NCI-H226 (cell line): ENCODE measurements at regions not wholly inside any gene's neighbourhood (a gene's known extent, or its start where the extent isn't known, plus 50 kb on each side); places are given as distances from the start of the nearest gene placed in this dataset.
"Not testable (repeated sequence)": the region's sequence is repeated elsewhere in the genome, so short reads cannot be mapped to it uniquely, and the experiment has no call there.

Experiments
- DNase-seq: peaks from one replicate; pipeline ENCODE4 v3.0.0-alpha.2; 2015

DNA sequence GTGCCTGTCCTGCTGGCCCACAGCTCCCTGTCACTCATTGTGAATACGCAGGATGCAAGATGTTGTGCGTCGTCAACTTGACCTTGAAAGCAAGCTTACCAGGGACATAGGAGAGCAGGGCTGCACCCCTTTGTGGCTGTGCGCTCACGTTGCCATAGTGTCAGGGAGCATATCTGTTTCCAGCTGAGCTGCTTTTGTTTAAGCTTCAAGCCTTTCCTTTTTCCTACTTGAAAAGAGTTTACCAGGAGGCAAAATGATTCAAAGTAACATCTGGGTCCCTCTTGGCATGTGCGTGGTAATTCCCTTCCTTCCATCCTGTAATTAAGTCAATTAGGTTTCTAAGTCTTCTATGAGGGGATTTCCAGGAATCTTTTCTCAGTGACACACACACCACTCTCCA lies 537.1 kb downstream of the AJAP1 start:
- no peak for DNase-seq

- DNase-seq: no peak
Measured at GRCh38 chr1:5189384-5189783, 535.0 kb downstream of the AJAP1 start.

GRCh38 chr1:5165762-5166161 lies 511.4 kb downstream of the AJAP1 start:
- DNase-seq: no peak

GRCh38 chr1:5164158-5164557 lies 509.7 kb downstream of the AJAP1 start:
- DNase-seq: no peak

DNA sequence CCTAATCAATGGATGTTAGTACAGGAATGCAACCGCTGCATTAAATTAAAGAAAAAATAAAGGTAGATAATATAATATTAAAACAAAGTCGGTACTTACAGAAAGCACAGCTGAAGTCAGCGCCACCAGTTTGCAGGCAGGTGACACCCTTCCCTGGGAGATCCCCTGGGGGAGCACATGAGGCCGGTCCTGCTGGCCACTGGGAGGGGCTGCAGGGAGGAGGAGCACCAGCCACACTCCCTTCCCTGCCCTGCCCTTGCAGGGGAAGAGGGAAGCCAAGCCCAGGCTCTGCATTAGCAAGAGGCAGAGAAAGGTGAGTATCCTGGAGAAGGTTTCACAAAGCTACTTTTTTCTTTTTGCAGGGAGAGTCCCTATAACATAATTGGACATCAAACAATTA lies 507.0 kb downstream of the AJAP1 start:
- DNase-seq: no peak

- no peak for DNase-seq
Measured at GRCh38 chr1:5157175-5157574, 502.8 kb downstream of the AJAP1 start.

DNA sequence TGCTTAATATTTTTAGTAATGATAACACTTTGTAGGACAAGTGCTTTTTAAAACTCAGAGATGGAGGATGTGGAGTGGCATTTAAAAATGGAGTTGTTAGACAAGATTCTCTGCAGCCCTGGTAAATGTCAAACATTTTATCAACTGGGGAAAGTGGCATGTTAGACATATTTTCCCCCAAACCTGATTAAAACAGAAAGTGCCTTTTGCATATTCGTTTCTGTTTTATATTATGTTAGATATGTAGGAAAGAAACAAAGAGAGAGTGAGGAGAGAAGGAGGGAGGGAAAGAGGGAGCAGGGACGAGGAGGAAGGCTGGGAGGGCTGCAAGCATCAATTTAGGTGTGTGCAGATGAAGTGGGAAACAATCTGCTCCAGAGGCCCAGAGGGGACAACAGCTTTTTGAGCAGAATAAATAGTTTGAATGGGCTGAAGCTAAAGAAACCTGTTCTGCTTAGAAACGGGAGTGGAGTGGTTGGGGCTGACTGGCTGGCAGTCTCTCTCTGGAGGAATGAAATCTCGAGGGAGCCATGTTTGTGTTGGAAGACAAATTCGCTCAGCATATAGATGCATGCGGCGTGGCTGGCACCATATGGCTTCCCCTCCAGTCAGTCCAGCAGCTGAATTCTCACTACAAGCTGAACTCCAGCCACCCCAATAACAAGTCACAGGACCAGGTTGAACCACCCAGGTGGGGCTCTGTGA lies 502.2 kb downstream of the AJAP1 start:
- DNase-seq: no peak

GRCh38 chr1:5151511-5151910 lies 497.1 kb downstream of the AJAP1 start:
- DNase-seq: no peak

DNA sequence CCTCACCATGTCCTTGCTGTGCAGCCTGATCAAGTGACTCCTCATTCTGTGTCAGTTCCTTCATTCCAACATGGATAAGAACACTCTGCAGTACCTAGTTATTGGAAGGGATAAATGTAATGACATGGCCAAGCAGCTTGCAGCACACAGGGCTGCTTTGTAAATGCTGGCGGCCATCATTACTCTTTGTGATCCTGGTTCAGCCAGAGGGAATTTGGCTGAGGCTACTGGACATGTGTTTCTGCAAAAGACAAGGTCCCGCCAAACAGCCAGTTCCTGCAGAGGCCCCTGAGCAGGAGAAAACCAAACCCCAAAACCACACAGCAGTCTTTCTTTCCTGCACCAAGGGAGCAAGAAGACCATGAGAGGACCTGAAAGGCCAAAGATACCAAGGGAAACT lies 495.8 kb downstream of the AJAP1 start:
- no peak for DNase-seq

GRCh38 chr1:5147806-5148205 lies 493.4 kb downstream of the AJAP1 start:
- no peak for DNase-seq

DNA sequence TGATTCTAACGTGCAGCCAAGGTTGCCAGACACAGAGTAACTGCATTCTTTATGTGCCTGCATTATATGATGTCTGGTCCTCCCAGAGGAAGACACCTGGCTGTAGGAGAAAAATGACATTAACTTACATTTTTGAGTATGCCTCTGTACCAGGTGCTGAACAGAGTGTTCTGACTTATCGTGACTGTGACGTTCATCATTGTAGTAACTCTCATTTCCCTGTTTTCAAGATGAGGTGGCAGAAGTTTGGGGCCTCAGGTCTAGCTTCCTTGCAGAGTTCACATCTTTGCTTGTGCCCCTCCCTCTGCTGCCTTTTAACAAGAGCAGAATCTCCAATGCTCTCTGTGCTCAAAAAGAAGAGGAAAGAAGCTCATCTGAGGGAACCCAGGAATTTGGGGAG lies 488.0 kb downstream of the AJAP1 start:
- DNase-seq: no peak

- DNase-seq: no peak
Measured at GRCh38 chr1:5141750-5142149, 487.3 kb downstream of the AJAP1 start.

GRCh38 chr1:5140962-5141361 lies 486.6 kb downstream of the AJAP1 start:
- DNase-seq: no peak

DNA sequence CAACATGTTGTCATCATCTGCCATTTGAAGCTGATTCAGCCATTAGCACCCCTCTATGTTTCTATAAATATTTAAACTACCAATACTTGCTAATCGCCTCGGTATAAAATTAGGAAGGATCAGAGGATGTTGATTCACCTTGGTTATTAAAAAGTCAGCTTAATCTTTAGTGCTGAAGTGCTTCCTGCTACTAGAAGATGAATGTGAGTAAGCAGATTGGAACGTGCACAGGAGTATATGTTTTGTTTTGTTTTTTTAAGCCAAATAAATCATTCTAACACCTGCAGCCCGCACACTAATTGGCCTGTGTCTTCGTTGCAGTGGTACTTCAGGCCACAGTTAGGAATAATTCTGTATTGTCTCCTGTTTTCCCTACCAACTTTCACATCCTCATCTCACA lies 485.7 kb downstream of the AJAP1 start:
- no peak for DNase-seq

GRCh38 chr1:5129746-5130355 lies 475.4 kb downstream of the AJAP1 start:
- DNase-seq: no peak

- DNase-seq: no peak
Measured at GRCh38 chr1:5125208-5125607, 470.8 kb downstream of the AJAP1 start.

GRCh38 chr1:5120559-5120958 lies 466.1 kb downstream of the AJAP1 start:
- no peak for DNase-seq

DNA sequence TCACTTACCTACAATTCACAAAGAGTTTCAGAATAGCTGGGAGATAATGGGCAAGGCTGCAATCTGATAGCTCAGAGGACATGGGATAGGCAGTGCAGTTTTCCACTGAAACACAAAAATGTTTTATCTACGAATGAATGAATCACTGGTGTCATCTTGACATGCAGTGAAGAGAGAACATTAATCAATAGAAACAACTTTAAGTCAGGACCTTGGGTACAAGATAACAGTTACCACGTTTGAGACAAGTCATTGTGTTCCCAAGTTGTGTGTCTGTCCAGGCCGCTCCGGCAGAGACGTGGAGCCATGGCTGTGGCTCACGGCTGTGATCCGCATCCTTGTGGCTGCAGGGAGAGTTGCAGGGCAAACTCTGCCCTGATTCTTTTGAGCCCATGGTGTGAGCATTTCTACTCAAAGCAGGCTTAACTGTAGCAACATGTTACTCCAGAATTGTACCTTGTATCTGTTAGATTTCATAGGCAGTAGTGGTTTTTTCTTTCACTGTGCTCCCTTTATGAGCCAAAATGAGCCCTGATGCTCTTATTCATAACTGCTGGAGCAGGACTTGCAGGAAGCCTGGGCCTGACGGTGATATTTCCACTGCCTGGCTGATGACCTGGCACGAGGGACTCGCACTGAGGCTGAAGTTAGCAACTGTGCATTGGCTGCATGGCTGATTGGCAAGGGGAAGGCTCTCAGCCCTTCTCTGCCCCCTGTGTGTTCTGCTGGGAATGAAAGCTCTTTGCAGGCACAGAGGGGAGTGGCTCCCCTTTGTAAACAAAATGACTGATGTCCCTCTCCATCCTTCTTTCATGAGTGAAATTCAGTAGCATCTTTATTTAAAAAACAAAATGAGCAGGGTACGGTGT lies 465.2 kb downstream of the AJAP1 start:
- no peak for DNase-seq

GRCh38 chr1:5118771-5119170 lies 464.4 kb downstream of the AJAP1 start:
- not testable (repeated sequence) for DNase-seq

- not testable (repeated sequence) for DNase-seq
Measured at GRCh38 chr1:5118292-5118691, 463.9 kb downstream of the AJAP1 start.

DNA sequence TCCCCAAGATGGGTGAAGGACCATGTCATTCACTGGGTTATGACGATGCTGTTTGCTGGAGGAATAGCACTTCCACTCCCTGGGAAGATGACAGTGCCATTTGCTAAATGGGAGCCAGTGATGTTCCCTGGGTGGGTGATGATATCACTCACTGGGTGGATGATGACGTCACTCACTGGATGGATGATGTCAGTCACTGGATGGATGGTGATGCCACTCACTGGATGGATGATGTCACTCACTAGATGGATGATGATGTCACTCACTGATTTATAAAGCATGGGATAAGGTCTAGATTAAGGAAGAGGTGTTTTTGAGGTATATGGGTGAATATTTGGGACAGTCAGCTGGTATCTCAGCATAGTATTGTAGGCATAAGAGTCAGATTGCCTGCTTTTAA lies 457.2 kb downstream of the AJAP1 start:
- DNase-seq: no peak

DNA sequence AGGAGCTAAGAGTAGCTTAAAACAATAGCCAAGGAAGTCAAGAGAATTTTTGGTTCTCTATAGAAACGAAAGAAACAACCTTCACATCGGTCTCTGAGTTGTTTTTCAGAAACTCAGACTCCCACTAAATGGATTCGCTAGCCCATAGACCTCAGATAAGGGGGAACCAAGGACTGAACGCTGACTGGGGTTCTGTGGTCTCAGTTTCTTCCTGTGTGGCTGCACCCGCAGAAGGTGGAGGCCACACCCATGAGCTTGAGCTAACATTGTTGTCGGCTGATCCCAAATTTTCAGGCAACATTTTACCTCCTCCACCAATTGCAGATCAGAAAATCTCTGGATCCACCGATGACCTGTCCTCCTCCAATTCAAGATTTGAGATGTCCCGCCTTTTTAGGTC lies 456.1 kb downstream of the AJAP1 start:
- no peak for DNase-seq

DNA sequence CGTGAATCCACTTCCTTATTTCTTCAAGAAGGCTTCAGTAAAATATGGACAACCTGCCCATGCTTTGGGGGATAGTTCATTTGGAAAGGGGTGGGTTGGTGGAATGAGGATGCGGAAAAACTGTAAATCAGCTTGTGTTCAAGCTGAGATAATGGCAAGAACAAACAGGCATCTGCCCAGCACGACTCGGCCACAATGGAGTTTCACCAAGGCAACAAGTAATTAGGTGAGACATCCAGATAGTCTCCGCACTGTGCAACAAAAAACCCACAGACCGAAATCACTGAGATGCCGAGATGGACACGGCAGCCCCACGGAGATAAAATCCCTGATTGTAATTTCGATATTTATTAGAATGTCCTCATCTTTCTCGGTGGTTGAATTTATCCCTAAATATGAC lies 455.2 kb downstream of the AJAP1 start:
- DNase-seq: no peak

DNA sequence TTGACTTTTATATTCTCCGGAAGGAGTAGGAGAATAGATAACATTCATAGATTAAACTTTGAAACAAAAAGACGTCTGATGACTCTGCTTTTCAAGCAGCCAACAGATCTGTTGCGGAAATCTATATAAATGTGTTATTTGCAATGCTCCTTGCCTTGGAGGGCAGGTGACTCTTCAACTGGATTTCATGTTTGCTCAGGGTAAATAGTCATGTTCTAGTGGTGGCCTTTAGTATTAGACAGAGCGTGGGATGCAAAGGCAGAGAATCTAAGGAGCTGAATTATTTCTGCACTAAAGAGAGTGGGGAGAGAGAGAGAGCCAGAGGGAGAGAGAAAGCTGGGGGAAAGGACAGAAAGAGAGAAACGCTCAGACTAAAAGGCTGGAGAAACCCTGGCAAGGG lies 454.3 kb downstream of the AJAP1 start:
- no peak for DNase-seq
